SU-DHL-6 (cell line): ENCODE measurements at regions not wholly inside any gene's neighbourhood (a gene's known extent, or its start where the extent isn't known, plus 50 kb on each side); places are given as distances from the start of the nearest gene placed in this dataset.

ENCODE experiments used
- H2AFZ ChIP-seq: fragments of 200-600 bp; sonication (generic); 2 replicates; pipeline ENCODE4 v1.6.1; 2014; ENCODE audit warnings: low read depth, mild to moderate bottlenecking, moderate library complexity, mixed read lengths, antibody characterized with exemption, low read length; ENCODE audit not compliant: severe bottlenecking
- H3F3A ChIP-seq: fragments of 200-600 bp; shearing (Covaris generic); 2 replicates; pipeline ENCODE4 v1.6.0; 2016; ENCODE audit warnings: antibody characterized with exemption, mild to moderate bottlenecking; ENCODE audit not compliant: insufficient read depth
- H3K27ac ChIP-seq: fragments of 200-600 bp; sonication (generic); 2 replicates; pipeline ENCODE4 v1.5.1; 2016; ENCODE audit warnings: low read depth, mild to moderate bottlenecking, low read length, moderate library complexity, mixed read lengths
- H3K27me3 ChIP-seq: fragments of 200-600 bp; sonication (generic), shearing (Covaris generic); 2 replicates; pipeline ENCODE4 v1.6.0; 2014; ENCODE audit warnings: mild to moderate bottlenecking, low read length
- H3K36me3 ChIP-seq: fragments of 200-600 bp; sonication (generic); 2 replicates; pipeline ENCODE4 v1.6.1; 2014; ENCODE audit warnings: mild to moderate bottlenecking, low read length, mixed read lengths
- H3K4me2 ChIP-seq: fragments of 300-600, 200-600 bp; shearing (Covaris generic), sonication (generic); 2 replicates; pipeline ENCODE4 v1.6.0; 2014; ENCODE audit warnings: low read length, low read depth, mild to moderate bottlenecking; ENCODE audit not compliant: poor library complexity, severe bottlenecking
- H3K4me3 ChIP-seq: fragments of 200-600 bp; sonication (generic); 2 replicates; pipeline ENCODE4 v1.5.1; 2014; ENCODE audit warnings: antibody characterized with exemption, low read length, mild to moderate bottlenecking, mixed read lengths; ENCODE audit not compliant: insufficient read depth, poor library complexity, severe bottlenecking
- H3K79me2 ChIP-seq: fragments of 200-600 bp; sonication (generic); 2 replicates; pipeline ENCODE4 v1.6.1; 2014; ENCODE audit warnings: mild to moderate bottlenecking, low read length, moderate library complexity; ENCODE audit not compliant: insufficient read depth
- H3K9ac ChIP-seq: fragments of 200-600 bp; sonication (generic); 2 replicates; pipeline ENCODE4 v1.7.0; 2014; ENCODE audit warnings: mild to moderate bottlenecking, low read length
- H3K9me2 ChIP-seq: fragments of 200-600 bp; sonication (generic); replicated peaks from 2 replicates; pipeline ENCODE4 v1.6.1; 2014; ENCODE audit warnings: low read length; ENCODE audit not compliant: insufficient read depth
- H3K9me3 ChIP-seq: fragments of 200-600 bp; sonication (generic); 2 replicates; pipeline ENCODE4 v1.6.1; 2014; ENCODE audit warnings: low read length, mixed read lengths; ENCODE audit not compliant: insufficient read depth
- H4K20me1 ChIP-seq: fragments of 200-600 bp; sonication (generic); 2 replicates; pipeline ENCODE4 v1.6.1; 2014; ENCODE audit warnings: low read depth, mild to moderate bottlenecking, antibody characterized with exemption, low read length, moderate library complexity, mixed read lengths
- EZH2phosphoT487 ChIP-seq: fragments of 200-600 bp; sonication (generic), shearing (Covaris generic); conservative IDR thresholded peaks from 2 replicates; pipeline ENCODE4 v1.6.1; 2018; ENCODE audit warnings: mild to moderate bottlenecking, antibody characterized with exemption, low read length, moderate library complexity, mixed read lengths
- TF ChIP-seq, protein P1 (sequence below): fragments of 200-600 bp; sonication (generic); IDR thresholded peaks from one replicate; pipeline ENCODE4 v1.5.1; 2017; ENCODE audit warnings: antibody characterized with exemption, mild to moderate bottlenecking, low read length, moderate library complexity; ENCODE audit not compliant: insufficient read depth, poor library complexity, severe bottlenecking

DNA sequence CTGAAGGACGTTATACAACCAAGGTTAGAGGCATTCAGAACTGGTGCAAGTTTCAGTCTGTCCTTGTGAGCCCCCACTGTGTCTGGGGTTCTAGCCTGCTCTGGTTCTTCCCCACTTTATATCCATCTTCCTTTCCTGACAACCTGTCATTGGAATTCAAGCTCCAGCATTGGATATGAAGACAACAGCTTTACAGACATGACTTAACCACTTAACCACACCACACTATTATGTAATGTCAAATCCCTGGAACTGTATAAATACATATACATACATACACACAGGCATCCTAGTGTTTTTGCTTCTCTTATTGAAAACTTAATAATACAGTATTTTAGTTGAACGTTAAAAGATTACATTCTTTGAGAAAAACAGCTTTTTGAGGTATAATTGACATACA is 217.9 kb upstream of the SGK1 start:
- no peak overlapping the region for H3K4me3 ChIP-seq
- H3K79me2 ChIP-seq: no peaks in the 10 kb centered on the region
- H3K27me3 ChIP-seq: no peaks in the 10 kb centered on the region
- H3F3A ChIP-seq: no peaks in the 10 kb centered on the region
- H3K4me2 ChIP-seq: no peak overlapping the region
- H3K9me3 ChIP-seq: no peaks in the 10 kb centered on the region
- H3K27ac ChIP-seq: no peak overlapping the region
- H4K20me1 ChIP-seq: no peaks in the 10 kb centered on the region
- no peaks in the 10 kb centered on the region for H3K36me3 ChIP-seq
- no peaks in the 10 kb centered on the region for H3K9me2 ChIP-seq
- TF ChIP-seq, protein P1, sequence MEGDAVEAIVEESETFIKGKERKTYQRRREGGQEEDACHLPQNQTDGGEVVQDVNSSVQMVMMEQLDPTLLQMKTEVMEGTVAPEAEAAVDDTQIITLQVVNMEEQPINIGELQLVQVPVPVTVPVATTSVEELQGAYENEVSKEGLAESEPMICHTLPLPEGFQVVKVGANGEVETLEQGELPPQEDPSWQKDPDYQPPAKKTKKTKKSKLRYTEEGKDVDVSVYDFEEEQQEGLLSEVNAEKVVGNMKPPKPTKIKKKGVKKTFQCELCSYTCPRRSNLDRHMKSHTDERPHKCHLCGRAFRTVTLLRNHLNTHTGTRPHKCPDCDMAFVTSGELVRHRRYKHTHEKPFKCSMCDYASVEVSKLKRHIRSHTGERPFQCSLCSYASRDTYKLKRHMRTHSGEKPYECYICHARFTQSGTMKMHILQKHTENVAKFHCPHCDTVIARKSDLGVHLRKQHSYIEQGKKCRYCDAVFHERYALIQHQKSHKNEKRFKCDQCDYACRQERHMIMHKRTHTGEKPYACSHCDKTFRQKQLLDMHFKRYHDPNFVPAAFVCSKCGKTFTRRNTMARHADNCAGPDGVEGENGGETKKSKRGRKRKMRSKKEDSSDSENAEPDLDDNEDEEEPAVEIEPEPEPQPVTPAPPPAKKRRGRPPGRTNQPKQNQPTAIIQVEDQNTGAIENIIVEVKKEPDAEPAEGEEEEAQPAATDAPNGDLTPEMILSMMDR: no peak
- no peak for TF ChIP-seq EZH2phosphoT487
- H3K9ac ChIP-seq: no peak overlapping the region
- H2AFZ ChIP-seq: no peak overlapping the region

DNA sequence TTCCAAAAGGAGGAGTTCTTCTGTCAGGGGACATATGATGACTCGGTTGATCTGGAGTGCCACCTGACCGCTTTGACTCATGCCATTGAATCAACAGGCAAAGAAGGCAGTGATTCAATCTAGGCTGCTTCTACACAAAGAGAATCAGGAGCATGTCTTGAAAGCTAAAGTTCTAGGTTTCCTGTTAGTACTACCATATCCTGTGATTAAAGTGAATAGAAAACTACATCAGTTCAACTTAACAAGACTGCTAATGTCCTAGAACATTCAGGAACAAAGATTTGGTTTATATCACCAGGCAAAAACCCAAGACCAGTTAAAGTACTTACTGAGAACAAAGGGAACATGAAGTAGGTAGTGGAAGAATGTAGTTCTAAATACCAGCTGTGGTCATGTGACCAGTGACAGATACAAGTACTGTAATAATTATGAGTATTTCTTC is 216.8 kb upstream of the SGK1 start:
- Histone ChIP-seq H3K9ac (no peak overlapping the region), H4K20me1 (no peaks in the 10 kb centered on the region), H3K9me2 (no peaks in the 10 kb centered on the region), H3K79me2 (no peaks in the 10 kb centered on the region), H2AFZ (no peak overlapping the region), H3K27ac (no peak overlapping the region), H3K9me3 (no peaks in the 10 kb centered on the region), H3F3A (no peaks in the 10 kb centered on the region), H3K4me2 (no peak overlapping the region), H3K36me3 (no peaks in the 10 kb centered on the region), H3K4me3 (no peak overlapping the region), H3K27me3 (no peaks in the 10 kb centered on the region)
- no peak for TF ChIP-seq EZH2phosphoT487
- TF ChIP-seq, protein P1: no peak

GRCh38 chr6:134533991-134534390 is 216.1 kb upstream of the SGK1 start:
- Histone ChIP-seq H3K27me3 (no peaks in the 10 kb centered on the region), H4K20me1 (no peaks in the 10 kb centered on the region), H3K4me2 (no peak overlapping the region), H2AFZ (no peak overlapping the region), H3K79me2 (no peaks in the 10 kb centered on the region), H3F3A (no peaks in the 10 kb centered on the region), H3K9ac (no peak overlapping the region), H3K9me3 (no peaks in the 10 kb centered on the region), H3K27ac (no peak overlapping the region), H3K4me3 (no peak overlapping the region), H3K9me2 (no peaks in the 10 kb centered on the region), H3K36me3 (no peaks in the 10 kb centered on the region)
- TF ChIP-seq, protein P1: no peak
- TF ChIP-seq EZH2phosphoT487: no peak
